ENCODE measurements at regions not wholly inside any gene's neighbourhood (a gene's known extent, or its start where the extent isn't known, plus 50 kb on each side); places are given as distances from the start of the nearest gene placed in this dataset.

DNA sequence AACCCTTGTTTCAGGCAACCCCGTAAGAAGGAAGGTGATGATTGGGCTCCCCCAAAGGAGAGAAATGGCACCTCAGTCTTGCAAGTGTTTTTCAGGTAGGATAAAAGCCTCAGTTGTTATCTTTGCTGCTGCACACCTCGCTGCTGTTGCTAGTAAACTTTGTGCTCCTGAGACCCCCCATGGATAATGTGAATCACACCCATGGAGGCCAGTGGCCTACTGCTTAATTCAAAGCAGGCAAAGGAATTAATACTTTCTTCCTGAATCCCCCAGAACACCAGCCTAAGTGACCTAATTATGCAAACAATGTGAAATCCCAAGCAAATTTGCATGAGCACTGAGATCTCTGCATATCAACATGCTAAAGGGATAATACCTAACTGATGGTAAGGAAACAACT lies 337.5 kb downstream of the GRIA2 start:
- DNase-seq (ENCODE audit: low read depth, low spot score) = no peak

DNA sequence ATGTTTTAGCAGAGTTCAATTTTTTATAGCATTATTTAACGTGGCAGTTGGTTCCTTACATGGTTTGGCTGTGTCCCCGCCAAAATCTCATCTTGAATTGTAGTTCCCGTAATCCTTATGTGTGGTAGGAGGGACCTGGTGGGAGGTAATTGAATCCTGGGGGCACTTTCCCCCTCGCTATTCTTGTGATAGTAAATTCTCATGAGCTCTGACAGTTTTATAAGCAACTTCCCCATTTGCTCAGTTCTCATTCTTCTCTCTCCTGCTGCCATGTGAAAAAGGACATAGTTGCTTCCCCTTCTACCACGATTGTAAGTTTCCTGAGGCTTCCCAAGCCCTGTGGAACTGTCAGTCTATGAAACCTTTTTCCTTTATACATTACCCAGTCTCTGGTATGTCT lies 329.5 kb downstream of the GRIA2 start:
- DNase-seq (ENCODE audit: low read depth, low spot score) = no peak

DNA sequence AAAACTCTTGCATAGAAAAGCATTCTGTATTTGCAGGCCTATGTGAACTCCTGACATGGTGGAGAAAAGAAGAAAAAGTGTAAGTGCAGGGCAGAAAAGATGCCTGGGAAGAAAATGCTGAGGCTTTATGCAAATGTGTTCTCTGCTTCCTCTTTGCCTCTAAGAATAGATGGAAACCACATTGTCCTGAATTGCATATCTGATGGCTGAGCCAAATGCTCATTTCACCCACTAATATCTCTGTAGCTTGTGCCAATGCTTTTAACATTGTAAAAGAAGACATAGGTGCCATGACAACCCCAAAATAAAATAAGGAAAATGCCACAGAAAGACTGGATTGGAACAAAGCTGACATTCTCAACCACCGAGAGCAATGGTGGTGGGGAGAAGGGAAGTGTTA lies 307.4 kb downstream of the GRIA2 start:
- DNase-seq (ENCODE audit: low read depth, low spot score) = no peak

DNA sequence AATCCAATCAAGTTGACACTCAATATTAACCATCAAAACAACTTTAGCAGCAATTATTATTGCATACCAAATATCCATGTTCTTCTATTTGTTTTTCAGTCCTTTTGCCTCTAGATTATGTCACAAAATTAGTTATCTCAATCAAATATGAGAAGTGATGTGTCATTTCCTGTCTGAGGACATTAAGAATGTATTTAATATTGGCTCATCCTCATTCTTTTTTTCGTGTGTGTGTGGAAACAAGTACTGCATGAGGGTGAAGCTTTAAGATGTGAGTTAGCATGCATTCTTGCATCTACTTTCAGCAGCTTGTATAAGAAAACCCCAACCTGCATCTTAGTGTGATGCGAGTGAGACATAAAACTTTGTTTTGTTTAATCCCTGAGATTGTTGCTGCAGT lies 301.4 kb downstream of the GRIA2 start:
- DNase-seq (ENCODE audit: low read depth, low spot score) = no peak

DNA sequence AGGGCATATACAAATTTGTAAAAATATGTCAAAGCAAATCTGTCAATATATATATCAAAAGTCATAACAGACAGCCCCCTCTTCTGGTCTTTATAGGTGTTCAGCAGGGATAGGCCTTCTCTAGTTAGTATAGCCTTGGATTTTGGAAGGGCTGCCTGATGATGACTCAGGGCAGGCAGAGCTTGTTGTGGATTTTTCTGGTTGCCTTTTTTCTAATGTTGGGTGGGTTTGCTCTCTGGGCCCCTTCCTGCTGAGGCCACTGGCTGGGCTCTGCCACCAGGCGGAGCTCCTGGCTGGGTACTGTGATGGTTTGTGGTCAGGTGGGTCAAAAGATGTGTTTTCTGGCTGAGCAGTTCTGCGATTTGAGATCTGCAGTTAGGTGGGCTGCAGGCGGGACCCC lies 294.2 kb downstream of the GRIA2 start:
- DNase-seq (ENCODE audit: low read depth, low spot score) = peak; percentile 20

DNA sequence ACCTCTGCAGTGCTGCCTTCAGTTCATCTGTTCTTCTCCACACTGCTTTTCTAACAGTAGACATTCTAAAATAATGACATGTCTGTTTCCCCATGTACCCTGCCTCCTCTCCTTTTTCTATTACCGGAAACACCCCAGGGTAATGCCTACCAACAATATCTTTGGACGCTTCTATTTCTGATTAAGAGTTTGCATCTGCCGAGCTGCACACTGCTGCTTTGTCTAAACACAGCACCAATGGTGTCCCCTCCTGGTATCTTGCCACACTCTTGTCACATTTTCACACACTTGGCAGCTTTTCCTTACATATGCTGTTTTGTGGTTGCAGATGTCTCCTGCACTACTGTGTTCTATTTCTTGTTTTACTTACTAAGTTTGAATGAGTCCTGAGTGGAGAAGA lies 288.8 kb downstream of the GRIA2 start:
- DNase-seq (ENCODE audit: low read depth, low spot score) = no peak

DNA sequence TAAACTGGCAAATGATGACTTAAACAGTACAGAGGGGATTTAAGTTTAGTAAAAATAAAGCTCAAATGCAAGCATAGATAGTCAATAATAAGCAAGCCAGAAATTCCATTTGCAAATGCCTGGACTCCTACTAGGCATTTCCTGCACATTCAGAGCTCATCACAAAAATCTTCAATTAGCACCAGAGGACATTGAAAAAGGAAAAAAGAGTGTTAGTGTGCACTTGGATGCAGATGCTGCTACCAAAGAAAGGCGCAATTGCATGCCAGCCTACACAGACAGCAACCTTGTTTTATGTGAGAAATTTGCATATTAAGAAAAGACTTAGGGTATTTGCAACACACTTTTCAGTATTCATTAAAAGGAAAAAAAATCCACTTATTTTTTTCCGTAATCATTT lies 282.1 kb downstream of the GRIA2 start:
- no peak for DNase-seq (ENCODE audit: low read depth, low spot score)

DNA sequence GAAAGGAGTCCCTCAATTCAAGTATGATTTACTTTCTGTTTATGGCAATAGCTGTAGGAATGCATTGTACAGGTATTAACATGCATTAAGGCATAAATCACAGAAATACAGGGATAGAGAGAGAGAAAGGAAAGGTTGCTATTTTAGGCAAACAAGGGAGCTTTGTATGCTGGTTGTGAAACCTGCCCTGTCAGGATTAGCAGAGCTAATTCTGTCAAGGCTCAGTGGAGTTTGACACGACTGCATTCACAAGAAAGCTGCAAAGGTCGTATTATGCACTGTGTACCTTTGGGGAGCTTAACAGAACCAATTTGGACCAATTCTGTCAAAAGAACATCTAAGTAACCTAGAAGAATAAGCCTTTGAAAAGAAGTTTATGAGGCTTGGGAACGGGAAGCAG lies 239.3 kb downstream of the GRIA2 start:
- no peak for DNase-seq (ENCODE audit: low read depth, low spot score)

DNA sequence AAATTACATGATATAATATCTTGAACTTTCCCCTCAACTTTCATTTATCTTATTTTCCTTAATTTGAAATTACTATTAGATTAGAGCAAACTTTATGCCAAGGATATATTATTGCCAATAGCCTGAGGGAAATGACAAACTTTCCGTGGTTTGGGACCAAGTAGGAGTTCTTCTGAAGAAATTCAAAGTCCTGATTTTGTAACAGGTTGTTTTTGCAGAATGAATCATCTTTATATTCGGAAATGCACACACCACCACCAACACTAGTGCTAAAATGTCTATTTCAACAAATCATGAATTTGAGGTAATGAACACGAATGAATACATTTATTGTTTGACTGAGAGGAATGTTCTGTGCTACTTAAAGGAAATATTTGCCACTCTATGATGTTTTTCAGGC lies 226.7 kb downstream of the GRIA2 start:
- no peak for DNase-seq (ENCODE audit: low read depth, low spot score)

DNA sequence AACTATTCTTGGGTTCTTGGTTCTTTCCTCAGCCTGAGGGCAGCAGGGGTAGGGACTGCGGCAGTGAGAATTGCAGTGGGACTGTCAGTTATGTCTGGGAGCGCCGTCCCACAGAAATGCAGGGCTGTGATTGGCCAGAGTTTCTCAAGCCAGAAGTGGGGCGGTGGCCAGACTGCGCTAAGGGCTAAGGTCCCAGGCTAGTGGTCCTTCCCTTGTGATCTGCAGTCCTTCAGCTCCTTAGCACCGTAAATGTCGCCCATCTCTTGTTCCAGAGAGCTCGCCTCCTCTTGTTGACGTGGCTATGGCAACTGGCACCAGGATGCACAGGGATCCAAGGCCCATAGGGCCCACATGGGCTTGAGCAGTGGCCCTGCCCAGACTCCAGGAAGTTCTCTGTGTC lies 223.5 kb downstream of the GRIA2 start:
- no peak for DNase-seq (ENCODE audit: low read depth, low spot score)

DNA sequence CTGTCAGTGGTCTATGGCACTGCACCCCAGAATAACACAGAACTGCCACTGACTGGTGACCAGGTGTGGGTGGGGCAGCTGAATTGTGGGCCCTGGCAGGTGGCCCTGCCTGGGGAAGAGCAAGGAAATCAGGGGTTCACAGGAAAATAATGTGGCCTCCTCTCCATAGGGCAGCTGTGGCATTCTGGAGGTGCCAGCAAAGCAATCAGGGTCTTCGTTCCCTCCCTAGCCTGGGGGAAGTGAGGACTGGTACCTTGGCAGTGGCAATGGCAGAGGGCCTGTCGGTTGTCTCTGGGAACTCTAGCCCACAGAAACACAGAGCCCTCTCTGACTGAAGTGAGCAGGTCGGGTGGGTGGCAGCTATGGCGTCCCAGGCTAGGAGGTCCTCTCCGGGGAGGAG lies 223.0 kb downstream of the GRIA2 start:
- no peak for DNase-seq (ENCODE audit: low read depth, low spot score)

DNA sequence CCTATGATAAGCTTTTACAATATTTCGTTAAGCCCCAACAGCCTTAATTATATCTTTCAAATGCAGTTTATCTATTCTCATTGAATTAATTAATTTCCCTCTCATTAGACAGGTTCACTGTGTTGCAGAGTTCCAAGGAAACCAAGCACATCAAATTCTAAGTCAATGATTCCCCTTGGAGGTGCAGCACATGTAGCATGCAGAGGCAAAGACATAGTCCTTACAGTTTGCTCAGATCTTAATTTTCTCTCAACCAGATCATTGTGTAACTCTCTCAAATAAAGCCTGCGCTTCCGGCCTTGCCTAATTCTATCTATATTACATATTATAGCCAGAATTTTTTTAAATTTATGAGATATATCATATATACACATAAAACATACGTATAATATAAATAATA lies 205.4 kb downstream of the GRIA2 start:
- no peak for DNase-seq (ENCODE audit: low read depth, low spot score)

DNA sequence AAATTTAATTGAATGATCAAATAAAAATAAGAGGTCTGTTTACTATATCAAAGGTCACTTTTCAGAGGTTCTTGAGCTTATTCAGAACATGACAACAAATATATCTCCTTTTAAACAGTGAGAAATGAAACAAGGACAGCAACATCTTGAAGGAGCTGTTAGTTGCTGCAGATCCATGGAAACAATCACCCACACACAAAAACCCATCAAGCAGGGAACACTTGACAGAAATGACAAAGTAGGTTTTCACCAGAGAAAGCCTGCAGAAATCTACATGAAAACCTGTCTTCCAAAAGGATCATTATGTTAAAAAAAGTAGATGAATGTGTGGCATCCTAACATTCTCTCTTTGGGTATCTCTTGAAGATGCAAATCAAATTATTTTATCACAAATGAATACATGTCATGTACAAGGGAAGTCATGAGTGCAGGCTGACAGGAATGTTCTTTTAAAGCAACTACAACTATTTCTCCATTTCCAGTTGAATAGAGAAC lies 203.0 kb downstream of the GRIA2 start:
- no peak for DNase-seq (ENCODE audit: low read depth, low spot score)

DNA sequence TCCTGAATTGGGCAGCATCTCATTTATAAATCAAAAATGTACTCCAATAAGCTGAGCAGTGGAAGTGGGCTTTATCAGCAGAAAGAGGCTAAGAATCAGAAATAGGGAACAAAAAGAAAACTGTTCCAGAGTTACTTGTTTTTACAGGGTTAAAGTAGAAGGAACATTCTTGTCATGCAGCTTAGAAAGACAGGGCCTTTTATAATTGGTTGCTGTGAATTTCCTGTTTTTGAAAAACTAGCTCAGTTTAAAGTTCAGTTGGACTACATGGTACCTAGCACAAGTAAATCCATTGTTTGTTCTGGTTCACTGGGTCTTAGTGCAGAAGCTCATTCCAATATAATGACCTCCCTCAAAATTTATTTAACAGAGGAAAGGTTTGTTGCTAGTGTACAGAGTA lies 200.8 kb downstream of the GRIA2 start:
- DNase-seq (ENCODE audit: low read depth, low spot score) = no peak

All from iPS DF 19.7 (cell line).